ENCODE measurements at regions not wholly inside any gene's neighbourhood (a gene's known extent, or its start where the extent isn't known, plus 50 kb on each side); places are given as distances from the start of the nearest gene placed in this dataset.
A peak's percentile ranks its signal among the peaks of the same experiment; 100 is the strongest.
"Not testable (repeated sequence)": the region's sequence is repeated elsewhere in the genome, so short reads cannot be mapped to it uniquely, and the experiment has no call there.

DNA sequence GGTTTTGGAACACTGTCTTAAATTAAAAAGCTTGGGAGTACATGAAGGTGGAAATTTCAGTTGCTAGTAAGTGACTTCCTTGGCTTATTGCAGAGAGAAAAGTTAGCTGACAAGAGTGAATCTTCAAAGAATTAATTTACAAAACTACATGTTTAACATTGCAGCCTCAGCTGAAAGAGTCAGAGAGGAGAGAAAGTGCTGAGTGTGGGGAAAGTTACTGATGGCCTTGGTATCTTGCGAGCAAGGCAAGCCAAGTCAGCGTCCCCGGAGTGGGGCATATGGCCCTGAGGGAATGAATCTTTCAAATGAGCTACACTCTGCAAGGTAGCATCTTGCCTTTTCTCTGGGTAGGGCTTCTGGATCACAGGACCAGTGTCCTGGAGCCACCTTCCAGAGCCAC lies 131.3 kb downstream of the LPIN1 start:
- DNase-seq (no peak), ATAC-seq (no peak)
- intact Hi-C loops (cut with micrococcal nuclease): no loop called here

DNA sequence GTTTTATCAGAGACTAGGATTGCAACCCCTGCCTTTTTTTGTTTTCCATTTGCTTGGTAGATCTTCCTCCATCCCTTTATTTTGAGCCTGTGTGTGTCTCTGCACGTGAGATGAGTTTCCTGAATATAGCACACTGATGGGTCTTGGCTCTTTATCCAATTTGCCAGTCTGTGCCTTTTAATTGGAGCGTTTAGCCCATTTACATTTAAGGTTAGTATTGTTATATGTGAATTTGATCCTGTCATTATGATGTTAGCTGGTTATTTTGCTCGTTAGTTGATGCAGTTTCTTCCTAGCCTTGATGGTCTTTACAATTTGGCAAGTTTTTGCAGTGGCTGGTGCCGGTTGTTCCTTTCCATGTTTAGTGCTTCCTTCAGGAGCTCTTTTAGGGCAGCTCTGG lies 138.8 kb downstream of the LPIN1 start:
- intact Hi-C loops (cut with micrococcal nuclease); ATAC-seq; DNase-seq: not testable (repeated sequence)

DNA sequence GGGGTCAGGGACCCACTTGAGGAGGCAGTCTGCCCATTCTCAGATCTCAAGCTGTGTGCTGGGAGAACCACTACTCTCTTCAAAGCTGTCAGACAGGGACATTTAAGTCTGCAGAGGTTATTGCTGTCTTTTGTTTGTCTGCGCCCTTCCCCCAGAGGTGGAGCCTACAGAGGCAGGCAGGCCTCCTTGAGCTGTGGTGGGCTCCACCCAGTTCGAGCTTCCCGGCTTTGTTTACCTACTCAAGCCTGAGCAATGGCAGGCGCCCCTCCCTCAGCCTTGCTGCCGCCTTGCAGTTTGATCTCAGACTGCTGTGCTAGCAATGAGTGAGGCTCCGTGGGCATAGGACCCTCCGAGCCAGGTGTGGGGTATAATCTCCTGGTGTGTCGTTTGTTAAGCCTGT lies 140.5 kb downstream of the LPIN1 start:
- intact Hi-C loops (cut with micrococcal nuclease); DNase-seq; ATAC-seq: not testable (repeated sequence)

DNA sequence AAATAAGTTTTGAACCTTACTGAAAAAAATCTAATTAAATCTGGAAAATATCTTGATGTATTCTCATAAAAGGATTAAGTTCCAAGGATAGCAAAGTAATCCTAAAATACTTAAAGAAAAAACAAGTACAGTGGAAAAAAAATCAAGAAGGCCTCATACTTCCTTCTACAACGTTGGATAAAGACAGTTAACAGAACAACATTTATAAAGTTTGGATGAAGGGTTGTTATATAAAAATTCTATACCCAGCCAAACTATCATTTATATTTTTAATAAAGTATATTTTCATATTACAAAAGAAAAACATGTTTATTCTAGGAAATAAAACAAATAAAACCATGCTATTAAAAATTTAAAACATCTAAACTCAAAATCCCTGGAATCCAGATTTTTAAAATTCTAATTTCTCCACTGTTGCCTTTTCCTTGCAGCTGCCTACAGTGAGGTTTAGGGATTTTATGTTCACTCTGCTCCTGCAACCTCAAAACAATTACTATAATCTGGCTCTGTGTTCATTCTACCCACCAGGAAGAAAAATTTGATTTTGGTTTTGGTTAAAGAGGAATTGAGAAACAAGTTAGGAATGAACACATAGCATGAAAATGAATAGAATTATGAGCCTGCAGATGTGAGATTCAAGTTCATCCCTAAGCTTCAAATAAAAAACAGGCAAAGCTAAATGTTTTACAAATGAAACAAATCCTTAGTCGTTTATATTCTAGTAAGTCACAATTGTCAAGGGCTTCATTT lies 142.8 kb downstream of the LPIN1 start:
- intact Hi-C loops (cut with micrococcal nuclease): no loop called here
- ATAC-seq: no peak
- DNase-seq: no peak

DNA sequence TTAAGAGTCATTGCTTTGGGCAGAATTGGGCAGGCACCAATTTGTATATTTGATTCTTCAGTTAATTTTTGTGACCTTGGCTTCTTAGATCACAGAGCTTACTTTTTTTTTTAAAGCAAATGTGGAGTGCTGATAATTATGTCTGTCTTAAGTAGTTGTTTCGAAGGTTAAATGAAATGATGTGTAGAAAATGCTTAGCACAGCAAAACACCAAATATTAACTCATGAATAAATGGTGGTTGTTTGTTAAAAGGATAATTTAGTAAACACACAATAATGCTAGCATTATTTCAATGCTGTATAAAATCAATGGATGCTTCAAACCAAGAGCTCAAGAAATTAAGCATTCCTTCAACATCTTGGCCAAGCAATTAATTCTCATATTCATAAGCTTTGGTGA lies 143.4 kb downstream of the LPIN1 start:
- intact Hi-C loops (cut with micrococcal nuclease): no loop called here
- DNase-seq: no peak
- ATAC-seq: no peak

DNA sequence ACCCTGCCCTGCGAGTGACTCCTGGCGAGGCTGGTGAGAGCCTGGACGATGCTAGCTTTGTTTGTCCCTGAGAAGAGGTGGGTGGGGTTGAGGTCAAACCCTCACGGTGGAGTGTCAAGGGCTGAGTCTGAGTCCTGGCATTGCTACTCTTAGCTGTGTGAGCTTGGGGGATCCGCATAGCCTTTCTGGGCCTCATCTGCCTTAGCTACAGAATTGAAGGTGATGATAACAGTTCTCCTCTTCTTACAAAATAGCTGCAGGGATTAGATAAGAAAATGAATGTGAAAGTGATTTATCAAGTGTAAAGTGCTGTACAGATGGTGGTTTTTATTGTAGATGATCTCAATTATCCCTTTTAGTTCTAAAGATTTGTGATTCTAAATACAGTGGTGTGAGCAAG lies 144.6 kb downstream of the LPIN1 start:
- intact Hi-C loops (cut with micrococcal nuclease): no loop called here
- DNase-seq (no peak), ATAC-seq (no peak)

DNA sequence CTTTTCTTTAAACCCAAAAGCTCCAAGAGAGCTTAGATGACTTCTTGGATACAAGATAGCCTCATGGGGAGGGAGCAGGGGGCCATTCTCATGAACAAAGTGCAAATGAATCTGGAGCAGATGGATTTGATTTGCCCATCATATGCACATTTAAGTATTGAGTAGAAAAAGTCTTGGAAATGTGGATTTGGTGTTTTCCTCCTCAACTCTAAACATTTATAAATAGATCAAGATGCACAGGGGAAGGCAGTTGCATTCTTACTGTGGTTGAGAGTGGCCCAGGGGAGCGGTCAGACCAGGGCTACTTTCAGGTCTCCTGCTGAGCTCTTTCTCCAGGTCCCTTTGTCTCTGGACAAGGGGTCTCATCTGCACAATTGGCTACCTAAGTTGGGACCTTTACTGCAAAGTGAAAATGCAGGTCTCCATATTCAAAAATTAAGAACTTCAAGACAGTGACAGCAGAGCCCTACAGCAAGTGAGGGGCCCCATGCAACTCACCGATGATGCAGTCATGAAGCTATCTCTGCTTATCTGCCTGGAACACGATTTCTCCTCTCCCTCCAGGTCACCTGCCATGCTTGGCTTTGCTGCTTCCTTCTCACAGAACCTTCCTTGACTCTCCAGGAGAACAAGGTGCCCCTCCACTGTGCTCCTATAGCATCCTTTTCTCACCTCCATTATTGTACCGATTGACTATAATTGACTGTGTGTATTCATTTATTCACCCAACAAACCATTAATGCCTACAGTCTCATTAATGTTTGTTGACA lies 145.4 kb downstream of the LPIN1 start:
- intact Hi-C loops (cut with micrococcal nuclease): no loop called here
- ATAC-seq (no peak), DNase-seq (no peak)

DNA sequence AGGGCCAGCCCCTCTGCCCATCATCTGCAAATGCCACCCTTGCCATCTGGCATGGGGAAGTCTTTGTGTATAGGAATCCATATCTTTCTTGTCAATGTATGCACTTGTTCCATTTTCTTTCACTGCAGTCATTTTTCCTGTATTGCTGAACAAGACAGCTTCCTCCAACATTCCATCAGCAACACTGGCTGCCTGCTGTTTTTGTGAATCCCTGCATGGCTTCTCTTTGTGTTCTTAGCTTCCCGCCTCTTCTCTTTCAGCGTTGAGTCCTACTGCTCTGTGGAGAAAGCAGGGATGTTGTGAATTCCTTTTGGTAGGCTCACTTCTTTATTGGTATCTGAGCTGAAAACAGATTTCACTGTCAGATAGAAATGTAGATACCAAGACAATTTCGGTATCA lies 150.0 kb downstream of the LPIN1 start:
- DNase-seq (no peak), ATAC-seq (no peak)
- intact Hi-C loops (cut with micrococcal nuclease): no loop called here

DNA sequence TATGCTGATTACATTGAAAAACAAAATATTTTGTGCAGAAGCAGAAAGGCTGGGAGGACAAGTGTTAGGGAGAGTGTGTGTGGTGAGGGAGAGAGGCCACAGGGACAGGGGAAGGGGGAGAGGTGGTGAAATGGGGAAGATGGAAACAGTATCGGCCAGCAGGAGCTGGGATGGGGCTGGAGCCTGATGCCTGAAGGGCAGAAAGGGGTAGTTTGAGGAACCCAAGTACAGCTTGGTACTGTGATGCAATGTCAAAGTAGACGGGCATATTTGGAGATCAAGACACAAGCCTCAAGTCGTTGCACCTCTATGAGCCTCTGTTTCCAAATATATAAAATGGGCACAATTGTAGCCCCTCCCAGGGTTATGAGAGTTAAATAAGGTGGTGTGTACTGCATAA lies 152.1 kb downstream of the LPIN1 start:
- no peak for DNase-seq
- peak; percentile 32 for ATAC-seq
- intact Hi-C loops (cut with micrococcal nuclease): no loop called here

DNA sequence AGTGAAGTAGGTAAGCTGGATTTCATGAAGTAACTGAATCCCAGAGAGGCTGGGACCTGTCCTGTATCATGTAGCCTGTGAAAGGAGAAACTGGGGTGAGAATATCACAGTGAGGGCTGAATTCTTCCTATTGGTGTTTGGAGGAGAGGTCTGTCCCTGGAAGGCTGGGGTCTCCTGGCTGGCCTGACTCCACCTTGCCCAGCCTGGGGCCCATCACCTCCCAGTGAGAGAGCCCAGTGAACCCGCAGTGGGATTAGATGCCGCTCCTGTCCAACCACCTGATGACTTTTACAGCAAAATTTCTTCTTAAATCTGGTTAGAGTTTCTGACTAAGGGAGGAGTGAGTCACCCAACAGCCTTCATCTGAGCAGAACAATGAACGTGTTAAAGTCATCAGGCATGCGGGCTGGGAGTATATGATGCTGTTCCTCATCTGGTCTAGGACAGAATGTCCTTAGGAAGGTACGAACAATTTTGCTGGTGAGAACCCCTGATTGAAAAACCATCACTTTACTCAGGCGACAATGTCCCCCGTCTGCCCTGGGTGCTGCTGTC lies 152.9 kb downstream of the LPIN1 start:
- DNase-seq: no peak
- peak; percentile 31 for ATAC-seq
- intact Hi-C loops (cut with micrococcal nuclease): no loop called here

DNA sequence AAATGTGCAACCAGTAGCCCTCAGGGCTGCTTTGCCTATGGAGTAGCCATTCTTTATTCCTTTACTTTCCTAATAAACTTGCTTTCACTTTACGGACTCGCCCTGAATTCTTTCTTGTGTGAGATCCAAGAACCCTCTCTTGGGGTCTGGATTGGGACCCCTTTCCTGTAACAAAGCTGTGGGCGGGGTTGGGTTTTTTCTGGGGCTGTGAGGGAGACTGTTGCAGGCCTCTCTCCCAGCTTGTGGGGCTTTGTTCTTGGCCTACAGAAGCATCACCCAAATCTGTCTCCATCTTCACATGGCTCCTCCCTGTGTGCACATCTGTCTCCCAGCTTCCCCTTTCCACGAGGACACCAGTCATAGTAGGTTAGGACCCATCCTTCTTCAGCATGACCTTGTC lies 154.5 kb downstream of the LPIN1 start:
- intact Hi-C loops (cut with micrococcal nuclease): not testable (repeated sequence)

DNA sequence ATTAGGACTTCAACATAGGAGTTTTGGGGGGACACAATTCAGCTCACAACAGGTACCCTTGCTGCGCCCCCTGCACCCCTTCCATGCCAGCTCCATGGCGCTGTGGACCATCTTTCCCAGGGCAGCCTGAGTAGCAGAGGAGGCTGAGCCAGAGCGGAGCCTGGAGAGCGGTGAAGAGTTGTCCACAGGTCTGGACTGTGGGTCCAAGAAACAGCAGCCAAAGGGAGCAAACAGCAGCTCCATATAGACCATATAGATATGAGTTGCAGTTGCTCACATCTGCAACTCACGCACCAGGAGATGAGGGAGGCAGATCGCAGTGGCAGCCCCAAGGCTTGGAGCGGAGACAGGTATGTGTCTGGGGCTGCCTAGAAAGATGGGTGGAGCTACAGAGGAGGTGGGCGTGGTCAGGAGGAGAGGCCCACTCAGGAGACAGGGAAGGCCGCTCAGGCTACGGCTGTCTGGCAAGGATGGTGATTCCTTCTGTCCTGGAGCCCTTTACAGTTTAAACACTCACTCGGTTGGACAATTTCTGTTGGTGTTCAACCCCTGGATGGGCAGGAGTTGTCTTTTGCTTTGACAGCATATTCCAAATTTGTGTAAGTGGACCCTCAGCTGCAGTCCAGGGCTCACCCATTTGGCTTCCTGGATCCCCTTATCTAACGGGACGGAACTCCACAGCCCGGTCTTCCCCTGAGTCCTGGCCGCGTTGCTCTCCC lies 155.1 kb downstream of the LPIN1 start:
- no peak for ATAC-seq
- DNase-seq: no peak
- intact Hi-C loops (cut with micrococcal nuclease): no loop called here

More for the DNA sequence above, 154.5 kb downstream of the LPIN1 start:
- not testable (repeated sequence) for DNase-seq, ATAC-seq

DNA sequence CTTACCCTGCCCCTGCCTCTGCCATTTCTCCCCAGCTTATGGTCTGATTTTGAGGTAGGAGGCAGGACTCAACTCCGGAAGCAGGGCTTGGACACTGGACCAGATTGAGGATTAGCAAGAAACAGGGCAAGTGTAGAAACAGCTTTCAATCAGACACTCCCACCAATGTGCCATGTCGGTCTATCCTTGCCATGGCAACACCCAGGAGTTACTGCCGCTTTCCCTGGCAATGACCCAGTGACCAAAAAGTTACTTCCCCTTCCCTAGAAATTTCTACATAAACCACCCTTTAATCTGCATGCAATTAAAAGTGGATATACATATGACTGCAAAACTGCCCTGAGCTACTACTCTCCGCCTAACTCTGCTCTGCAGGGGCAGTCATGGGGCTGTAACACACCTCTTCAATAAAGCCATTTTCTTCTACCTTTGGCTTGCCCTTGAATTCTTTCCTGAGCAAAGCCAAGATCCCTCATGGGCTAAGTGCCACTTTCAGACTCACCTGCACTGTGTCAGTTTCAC lies 156.7 kb downstream of the LPIN1 start:
- DNase-seq (no peak), ATAC-seq (no peak)
- intact Hi-C loops (cut with micrococcal nuclease): no loop called here

DNA sequence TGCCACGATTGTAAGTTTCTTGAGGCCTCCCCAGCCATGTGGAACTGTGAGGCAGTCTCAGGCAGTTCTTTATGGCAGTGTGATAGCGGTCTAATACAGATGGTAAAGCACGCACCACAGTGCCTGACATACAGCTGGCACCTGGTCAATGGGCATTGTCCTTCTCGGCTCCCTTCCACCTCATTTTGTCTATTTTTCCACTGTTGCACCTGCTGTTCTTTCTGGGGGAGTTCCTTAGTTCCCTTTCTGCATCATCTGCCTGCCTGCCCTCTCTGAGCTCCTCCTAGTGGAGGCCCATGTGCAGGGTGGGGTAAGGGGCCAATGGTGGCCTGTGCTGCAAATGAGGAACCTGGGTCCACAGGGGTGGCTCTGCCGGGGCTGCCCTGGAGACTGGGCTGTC lies 157.6 kb downstream of the LPIN1 start:
- intact Hi-C loops (cut with micrococcal nuclease): no loop called here
- ATAC-seq (no peak), DNase-seq (no peak)

DNA sequence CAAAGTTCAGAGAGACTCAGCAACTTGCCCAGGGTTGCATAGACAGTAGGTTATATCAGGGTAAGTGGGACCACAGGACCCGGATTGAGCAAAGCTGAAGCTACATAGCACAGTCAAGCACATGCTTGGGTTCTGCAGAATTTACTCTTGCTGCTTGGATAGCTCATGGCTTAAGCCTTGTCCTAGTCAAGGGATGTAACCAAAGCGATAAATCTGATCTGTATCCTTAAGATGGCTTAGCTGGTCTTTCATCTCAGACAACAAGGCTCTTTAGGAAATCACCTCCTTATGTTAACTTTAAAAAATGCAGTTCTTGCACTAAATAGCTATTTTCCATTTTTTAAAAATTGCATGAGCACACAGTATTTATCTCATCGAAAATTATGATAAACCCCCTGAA lies 158.5 kb downstream of the LPIN1 start:
- ATAC-seq (no peak), DNase-seq (no peak)
- intact Hi-C loops (cut with micrococcal nuclease): no loop called here

DNA sequence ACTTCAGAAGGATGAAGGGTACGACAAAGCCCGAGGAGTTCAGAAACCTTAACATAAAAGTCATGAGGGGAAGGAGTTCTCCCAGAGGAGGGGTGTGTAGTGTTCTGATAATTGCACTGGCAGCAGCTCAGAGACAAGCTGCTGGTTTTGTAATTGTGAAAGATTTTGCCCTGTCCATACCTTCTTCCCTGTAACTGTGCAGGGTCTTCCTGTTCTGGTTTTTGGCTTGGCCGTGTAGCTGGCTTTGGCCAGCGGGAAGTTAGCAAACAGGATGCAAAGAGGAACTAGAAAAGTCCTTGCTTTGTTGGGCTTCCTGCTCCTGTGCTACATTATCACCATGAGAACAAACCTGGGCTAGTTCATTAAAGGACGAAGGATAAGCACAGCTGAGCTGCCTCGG lies 160.8 kb downstream of the LPIN1 start:
- ATAC-seq: peak; percentile 52
- intact Hi-C loops (cut with micrococcal nuclease): no loop called here

DNA sequence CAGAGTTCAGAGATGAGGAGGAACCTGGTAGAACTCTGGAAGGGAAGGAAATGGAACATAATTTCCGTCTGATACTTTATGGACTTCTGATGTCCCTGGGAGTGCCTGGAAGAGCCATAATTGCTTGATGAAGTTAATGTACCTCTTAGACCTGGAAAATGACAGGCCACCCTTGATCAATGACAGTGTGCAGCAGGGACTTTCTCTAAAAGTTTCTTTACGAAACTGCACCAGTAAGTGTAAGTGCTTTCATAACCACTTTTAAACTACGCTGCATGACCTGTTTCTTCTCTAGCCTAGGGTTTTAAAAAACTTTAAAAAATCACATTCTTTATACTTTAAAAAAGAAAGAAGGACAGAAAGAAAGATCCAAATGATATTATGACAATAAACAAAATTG lies 164.5 kb downstream of the LPIN1 start:
- ATAC-seq (no peak), DNase-seq (no peak)
- intact Hi-C loops (cut with micrococcal nuclease): no loop called here

More for the DNA sequence above, 160.8 kb downstream of the LPIN1 start:
- DNase-seq: no peak

DNA sequence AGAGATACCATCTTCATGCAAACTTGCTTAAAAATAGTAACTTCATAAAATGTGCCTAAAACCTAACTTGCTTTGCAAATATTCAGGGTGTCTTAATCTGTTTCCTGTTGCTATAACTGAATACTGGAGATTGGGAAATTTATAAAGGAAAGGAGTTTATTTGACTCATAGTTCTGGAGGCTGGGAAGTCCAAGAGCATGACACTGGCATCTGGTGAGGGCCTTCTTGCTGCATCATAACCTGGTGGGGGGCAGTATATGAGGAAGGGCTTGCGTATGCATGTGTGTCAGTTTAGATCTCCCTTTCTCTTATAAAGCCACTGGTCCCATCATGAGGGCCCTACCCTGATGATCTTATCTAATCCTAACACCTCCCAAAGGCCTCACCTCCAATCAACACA lies 166.5 kb downstream of the LPIN1 start:
- DNase-seq (no peak), ATAC-seq (no peak)
- intact Hi-C loops (cut with micrococcal nuclease): no loop called here

DNA sequence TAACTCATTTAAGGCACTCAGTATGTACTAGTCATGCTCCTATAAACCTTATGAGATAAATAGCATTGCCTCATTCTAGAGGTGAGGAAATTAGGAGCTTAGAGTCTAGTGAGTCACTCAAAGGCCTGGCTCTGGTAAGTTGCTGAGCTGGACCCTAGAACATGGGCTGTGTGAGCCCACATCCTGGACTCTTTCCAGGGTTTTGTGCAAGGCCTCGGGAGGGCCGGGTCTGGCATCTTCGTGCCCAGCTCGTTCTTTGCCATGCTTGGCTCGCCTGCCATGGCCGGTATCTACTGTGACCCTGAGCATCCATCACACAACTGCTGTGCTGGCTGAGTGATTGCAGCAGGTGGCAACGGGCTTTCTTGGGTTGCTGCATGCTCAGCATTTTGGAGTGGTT lies 168.0 kb downstream of the LPIN1 start:
- intact Hi-C loops (cut with micrococcal nuclease): no loop called here
- no peak for DNase-seq
- ATAC-seq: no peak

DNA sequence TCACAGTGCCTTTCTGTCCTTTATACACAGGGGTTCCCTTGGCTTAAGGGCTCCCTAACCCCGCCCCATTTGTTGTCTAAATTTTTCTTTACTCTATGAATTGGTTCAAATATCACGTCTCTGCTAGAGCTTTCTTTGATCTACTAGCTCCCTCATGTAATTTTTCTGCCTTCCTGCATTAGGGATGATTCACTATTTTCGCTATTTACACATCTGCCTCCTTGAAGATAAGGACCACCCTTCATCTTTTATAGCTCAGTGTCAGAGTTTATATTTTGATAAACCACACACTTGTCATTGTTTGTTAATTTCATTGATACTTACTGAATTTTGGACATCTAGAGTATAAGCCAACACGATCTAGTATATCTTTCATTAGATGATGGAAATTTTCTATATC lies 169.2 kb downstream of the LPIN1 start:
- ATAC-seq: no peak
- intact Hi-C loops (cut with micrococcal nuclease): no loop called here
- DNase-seq: no peak

Measured in left ventricle myocardium superior (tissue), 1 donor.